NB4 (cell line): ENCODE measurements at regions not wholly inside any gene's neighbourhood (a gene's known extent, or its start where the extent isn't known, plus 50 kb on each side); places are given as distances from the start of the nearest gene placed in this dataset.
A peak's percentile ranks its signal among the peaks of the same experiment; 100 is the strongest.
"Not testable (repeated sequence)": the region's sequence is repeated elsewhere in the genome, so short reads cannot be mapped to it uniquely, and the experiment has no call there.

ENCODE experiments used
- DNase-seq: peaks from one replicate; pipeline ENCODE4 v3.0.0; 2010; ENCODE audit warnings: low read depth
- H3K4me3 ChIP-seq: one replicate; pipeline ENCODE4 v1.5.1; 2011; ENCODE audit warnings: mild to moderate bottlenecking, low read depth, low read length, moderate library complexity
- MAX ChIP-seq: IDR thresholded peaks from 2 replicates; pipeline ENCODE4 v1.6.1; 2011; ENCODE audit warnings: low read depth, low read length
- MYC ChIP-seq: IDR thresholded peaks from 2 replicates; pipeline ENCODE4 v1.6.1; 2011; ENCODE audit warnings: low read depth, low read length
- POLR2A ChIP-seq: IDR thresholded peaks from 2 replicates; pipeline ENCODE4 v1.6.1; 2011; ENCODE audit warnings: mild to moderate bottlenecking; ENCODE audit not compliant: insufficient read length; ENCODE audit errors: extremely low read depth
- TF ChIP-seq, protein P1 (sequence below): IDR thresholded peaks from one replicate; pipeline ENCODE4 v1.5.1; 2012; ENCODE audit warnings: low read depth, low read length

GRCh38 chrX:36859231-36859630 lies 148.9 kb upstream of the FAM47C start:
- TF ChIP-seq MAX, result no peak
- DNase-seq, result no peak

DNA sequence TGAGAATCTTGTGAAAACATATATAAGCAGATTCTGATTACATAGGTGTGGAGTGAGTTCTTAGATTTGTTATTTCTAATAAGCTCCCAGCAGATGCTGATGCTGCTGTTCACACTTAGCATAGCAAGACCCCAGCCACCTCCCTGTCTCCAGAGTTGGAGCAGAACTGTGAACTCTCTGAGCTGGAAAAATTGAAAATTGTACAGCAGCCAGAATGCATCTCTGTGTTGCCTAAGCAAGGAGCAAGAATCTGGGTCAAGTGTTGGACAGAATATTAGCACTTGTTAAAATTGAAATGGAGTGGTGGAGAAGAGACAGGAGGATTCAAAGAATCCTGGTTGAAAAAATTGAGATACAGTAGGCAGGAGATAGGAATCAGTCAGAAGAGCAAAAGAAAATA lies 146.6 kb upstream of the FAM47C start:
- no peak for TF ChIP-seq POLR2A
- no peak for TF ChIP-seq MYC
- no peak for TF ChIP-seq MAX
- TF ChIP-seq, protein P1, sequence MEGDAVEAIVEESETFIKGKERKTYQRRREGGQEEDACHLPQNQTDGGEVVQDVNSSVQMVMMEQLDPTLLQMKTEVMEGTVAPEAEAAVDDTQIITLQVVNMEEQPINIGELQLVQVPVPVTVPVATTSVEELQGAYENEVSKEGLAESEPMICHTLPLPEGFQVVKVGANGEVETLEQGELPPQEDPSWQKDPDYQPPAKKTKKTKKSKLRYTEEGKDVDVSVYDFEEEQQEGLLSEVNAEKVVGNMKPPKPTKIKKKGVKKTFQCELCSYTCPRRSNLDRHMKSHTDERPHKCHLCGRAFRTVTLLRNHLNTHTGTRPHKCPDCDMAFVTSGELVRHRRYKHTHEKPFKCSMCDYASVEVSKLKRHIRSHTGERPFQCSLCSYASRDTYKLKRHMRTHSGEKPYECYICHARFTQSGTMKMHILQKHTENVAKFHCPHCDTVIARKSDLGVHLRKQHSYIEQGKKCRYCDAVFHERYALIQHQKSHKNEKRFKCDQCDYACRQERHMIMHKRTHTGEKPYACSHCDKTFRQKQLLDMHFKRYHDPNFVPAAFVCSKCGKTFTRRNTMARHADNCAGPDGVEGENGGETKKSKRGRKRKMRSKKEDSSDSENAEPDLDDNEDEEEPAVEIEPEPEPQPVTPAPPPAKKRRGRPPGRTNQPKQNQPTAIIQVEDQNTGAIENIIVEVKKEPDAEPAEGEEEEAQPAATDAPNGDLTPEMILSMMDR, result no peak
- no peak overlapping the region for H3K4me3 ChIP-seq
- DNase-seq, result no peak

More at GRCh38 chrX:36859231-36859630, 148.9 kb upstream of the FAM47C start:
- H3K4me3 ChIP-seq, result no peak overlapping the region

DNA sequence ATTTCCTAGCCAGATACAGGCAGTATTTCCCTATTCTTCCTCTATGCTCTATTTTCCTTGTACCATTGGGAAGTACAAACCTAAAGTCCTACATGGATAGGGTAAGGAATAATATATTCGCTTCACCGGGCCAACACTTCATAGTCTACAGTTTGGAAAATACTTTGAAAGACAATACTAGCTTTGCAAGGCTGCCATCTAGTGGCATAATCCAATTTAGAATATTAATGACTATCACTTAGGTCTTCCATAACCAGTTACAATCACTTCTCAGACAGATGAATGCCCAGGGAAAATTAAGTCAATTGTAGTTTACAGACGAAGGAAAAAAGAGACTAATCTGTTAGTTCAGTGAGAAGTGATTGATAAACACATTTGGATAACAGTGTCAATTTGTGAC lies 141.0 kb upstream of the FAM47C start:
- peak; percentile 31 for DNase-seq
- H3K4me3 ChIP-seq, result no peak overlapping the region
- TF ChIP-seq MYC (no peak), POLR2A (no peak), MAX (no peak)
- TF ChIP-seq, protein P1, result no peak

DNA sequence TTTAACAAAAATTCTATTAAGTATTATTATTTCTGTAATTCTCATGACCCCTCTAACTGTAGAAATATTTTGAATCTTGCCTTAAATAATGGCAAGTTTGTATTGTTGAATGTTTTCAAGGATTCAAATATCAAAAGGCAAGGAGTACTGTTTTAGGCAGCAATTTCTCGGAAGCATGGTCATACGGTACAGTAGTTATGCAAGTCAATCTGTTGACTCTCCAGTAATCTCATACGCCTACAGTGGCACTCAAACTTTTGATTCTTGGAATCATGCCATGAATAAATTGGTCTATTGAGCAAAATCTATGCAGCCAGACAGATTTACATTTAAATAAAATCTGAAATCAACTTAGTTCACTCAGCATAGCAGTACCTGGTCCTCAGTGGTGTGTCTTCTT lies 139.6 kb upstream of the FAM47C start:
- DNase-seq, result no peak
- H3K4me3 ChIP-seq, result no peak overlapping the region
- TF ChIP-seq MYC, result no peak
- TF ChIP-seq MAX, result no peak
- TF ChIP-seq POLR2A, result no peak
- TF ChIP-seq, protein P1, result no peak

DNA sequence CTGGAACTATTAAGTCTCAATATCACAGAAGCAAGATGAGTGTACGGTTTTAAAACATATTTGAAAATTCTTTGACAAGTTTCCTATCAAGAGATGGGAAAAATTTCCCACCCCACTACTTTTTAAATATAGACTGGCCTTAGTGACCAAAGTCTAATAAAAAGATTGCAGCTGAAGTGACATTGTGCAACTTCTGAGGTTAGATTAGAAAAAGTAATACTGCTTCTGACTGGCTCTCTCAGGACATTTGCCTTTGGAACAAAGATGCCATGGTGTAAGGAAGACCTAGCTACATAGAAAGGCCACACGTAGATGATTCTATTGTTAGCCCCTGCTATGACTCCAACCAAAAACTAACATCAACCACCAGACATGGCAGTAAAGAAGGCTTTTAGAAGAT lies 138.7 kb upstream of the FAM47C start:
- no peak for DNase-seq
- no peak overlapping the region for H3K4me3 ChIP-seq
- TF ChIP-seq MAX, result no peak
- no peak for TF ChIP-seq MYC
- no peak for TF ChIP-seq POLR2A

GRCh38 chrX:36897690-36898089 lies 110.5 kb upstream of the FAM47C start:
- H3K4me3 ChIP-seq, result no peak overlapping the region
- DNase-seq, result no peak
- no peak for TF ChIP-seq MYC
- TF ChIP-seq, protein P1, result no peak
- no peak for TF ChIP-seq MAX
- TF ChIP-seq POLR2A, result no peak

DNA sequence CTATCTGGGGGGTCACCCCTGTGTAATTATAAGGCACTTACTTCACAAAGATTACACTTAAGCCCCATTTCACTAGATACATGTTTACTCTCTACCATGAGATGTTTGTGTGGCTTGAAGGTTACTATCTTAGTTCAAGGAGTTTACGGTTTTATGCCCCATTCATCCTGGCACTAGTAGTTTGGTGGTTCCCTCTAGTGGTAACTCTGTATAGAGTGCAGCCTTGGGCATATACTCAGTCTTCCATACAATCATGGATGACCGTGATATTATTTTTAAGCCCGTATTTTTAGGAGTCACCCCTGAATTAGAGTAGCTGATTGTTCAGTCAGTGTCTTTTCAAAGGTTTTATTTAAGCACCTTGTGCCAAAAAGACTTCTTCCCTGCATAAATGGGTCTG lies 109.9 kb upstream of the FAM47C start:
- TF ChIP-seq, protein P1, result peak; percentile 64
- no peak for TF ChIP-seq MYC
- DNase-seq, result peak; percentile 24
- no peak overlapping the region for H3K4me3 ChIP-seq

DNA sequence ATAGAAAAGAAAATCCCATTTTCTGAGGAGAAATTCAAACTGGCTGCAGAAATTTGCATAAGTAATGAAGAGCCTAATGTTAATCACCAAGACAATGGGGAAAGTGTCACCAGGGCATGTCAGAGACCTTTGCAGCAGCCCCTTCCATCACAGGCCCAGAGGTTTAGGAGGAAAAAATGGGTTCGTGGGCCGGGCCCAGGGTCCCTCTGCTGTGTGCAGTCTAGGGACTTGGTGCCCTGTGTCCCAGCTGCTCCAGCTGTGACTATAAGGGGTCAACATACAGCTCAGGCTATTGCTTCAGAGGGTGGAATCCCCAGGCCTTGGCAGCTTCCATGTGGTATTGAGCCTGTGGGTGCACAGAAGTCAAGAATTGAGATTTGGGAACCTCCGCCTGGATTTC lies 103.6 kb upstream of the FAM47C start:
- DNase-seq, H3K4me3 ChIP-seq: not testable (repeated sequence)
